ENCODE measurements at regions not wholly inside any gene's neighbourhood (a gene's known extent, or its start where the extent isn't known, plus 50 kb on each side); places are given as distances from the start of the nearest gene placed in this dataset.

DNA sequence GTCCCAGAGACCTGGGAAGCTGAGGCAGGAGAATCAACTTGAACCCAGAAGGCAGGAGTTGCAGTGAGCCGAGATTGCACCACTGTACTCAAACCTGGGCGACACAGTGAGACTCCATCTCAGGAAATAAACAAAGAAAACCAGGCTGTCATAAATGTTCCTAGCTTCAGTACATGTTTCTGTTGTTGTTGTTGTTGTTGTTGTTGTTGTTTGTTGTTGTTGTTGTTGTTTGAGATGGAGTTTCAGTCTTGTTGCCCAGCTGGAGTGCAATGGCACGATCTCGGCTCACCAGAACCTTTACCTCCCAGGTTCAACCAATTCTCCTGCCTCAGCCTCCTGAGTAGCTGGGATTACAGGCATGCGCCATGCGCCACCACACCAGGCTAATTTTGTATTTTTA is 452.5 kb downstream of the HS3ST3B1 start:
- TF ChIP-seq, protein P1, sequence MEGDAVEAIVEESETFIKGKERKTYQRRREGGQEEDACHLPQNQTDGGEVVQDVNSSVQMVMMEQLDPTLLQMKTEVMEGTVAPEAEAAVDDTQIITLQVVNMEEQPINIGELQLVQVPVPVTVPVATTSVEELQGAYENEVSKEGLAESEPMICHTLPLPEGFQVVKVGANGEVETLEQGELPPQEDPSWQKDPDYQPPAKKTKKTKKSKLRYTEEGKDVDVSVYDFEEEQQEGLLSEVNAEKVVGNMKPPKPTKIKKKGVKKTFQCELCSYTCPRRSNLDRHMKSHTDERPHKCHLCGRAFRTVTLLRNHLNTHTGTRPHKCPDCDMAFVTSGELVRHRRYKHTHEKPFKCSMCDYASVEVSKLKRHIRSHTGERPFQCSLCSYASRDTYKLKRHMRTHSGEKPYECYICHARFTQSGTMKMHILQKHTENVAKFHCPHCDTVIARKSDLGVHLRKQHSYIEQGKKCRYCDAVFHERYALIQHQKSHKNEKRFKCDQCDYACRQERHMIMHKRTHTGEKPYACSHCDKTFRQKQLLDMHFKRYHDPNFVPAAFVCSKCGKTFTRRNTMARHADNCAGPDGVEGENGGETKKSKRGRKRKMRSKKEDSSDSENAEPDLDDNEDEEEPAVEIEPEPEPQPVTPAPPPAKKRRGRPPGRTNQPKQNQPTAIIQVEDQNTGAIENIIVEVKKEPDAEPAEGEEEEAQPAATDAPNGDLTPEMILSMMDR (IDR thresholded peaks at IDR 0.05; ENCODE audit: extremely low read depth, low read depth, low read length): no peak
- Histone ChIP-seq H4K20me1 (ENCODE audit: insufficient read depth, low read length) (no peaks in the 10 kb centered on the region), H3K4me3 (ENCODE audit: insufficient read depth, low read length) (no peak overlapping the region), H3K4me1 (ENCODE audit: insufficient read depth, low read length) (peaks cover 6% of the 10 kb centered on the region), H3K27ac (ENCODE audit: low read depth, low read length) (no peak overlapping the region), H3K27me3 (ENCODE audit: insufficient read depth, low read length) (no peaks in the 10 kb centered on the region), H2AFZ (ENCODE audit: low read length) (no peak overlapping the region), H3K79me2 (ENCODE audit: insufficient read depth, low read length) (no peaks in the 10 kb centered on the region), H3K9me3 (ENCODE audit: low read depth, low read length) (no peaks in the 10 kb centered on the region), H3K4me2 (ENCODE audit: insufficient read depth, low read length) (no peak overlapping the region), H3K36me3 (ENCODE audit: insufficient read depth, low read length) (no peaks in the 10 kb centered on the region)
- no peak for DNase-seq (ENCODE audit: insufficient read length, low spot score, missing footprints)

DNA sequence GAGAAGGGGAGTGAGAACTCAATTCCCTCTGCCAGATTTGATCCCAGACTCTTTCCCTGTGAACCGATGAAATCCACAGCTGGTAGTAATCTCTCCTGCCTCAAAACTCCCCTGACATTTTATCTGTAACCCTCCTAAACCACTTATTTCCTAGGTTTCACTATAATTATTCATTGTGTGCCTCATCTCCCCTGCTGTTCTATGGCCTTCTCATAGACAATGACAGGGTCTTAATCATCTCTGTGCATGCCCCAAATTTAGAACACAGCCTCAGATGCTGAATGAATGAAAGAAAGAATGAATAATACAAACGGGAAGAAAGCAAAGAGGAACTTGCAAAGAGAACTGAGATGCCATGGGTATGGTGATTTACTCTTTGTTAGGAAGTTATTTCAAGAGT is 451.1 kb downstream of the HS3ST3B1 start:
- no peak for DNase-seq (ENCODE audit: insufficient read length, low spot score, missing footprints)
- Histone ChIP-seq H3K4me3 (ENCODE audit: insufficient read depth, low read length) (no peak overlapping the region), H3K27ac (ENCODE audit: low read depth, low read length) (no peak overlapping the region), H3K9me3 (ENCODE audit: low read depth, low read length) (no peaks in the 10 kb centered on the region), H3K27me3 (ENCODE audit: insufficient read depth, low read length) (no peaks in the 10 kb centered on the region), H3K36me3 (ENCODE audit: insufficient read depth, low read length) (no peaks in the 10 kb centered on the region), H3K4me1 (ENCODE audit: insufficient read depth, low read length) (peaks cover 11% of the 10 kb centered on the region), H3K4me2 (ENCODE audit: insufficient read depth, low read length) (no peak overlapping the region), H4K20me1 (ENCODE audit: insufficient read depth, low read length) (no peaks in the 10 kb centered on the region), H3K79me2 (ENCODE audit: insufficient read depth, low read length) (no peaks in the 10 kb centered on the region), H2AFZ (ENCODE audit: low read length) (no peak overlapping the region)
- TF ChIP-seq, protein P1 (IDR thresholded peaks at IDR 0.05; ENCODE audit: extremely low read depth, low read depth, low read length): no peak

DNA sequence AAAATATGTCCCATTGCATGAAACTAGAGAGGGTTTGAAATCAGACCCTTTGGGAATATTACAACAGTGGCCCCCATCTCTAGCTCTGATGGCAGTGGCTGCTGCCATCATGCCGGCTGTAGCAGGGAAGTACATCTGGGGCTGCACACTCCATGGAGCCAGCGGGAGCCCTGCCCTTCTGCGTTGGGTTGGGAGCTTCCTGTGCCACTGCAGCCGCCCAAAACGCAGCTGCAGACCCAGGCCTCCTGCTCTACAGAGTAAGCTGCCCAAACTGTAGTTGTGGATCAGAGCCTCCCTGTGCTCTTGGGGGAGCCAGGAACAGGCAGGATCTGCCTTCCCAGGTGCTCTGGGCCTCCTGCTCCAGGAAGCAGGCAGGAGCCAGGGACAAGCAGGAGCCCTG is 450.0 kb downstream of the HS3ST3B1 start:
- H2AFZ ChIP-seq (ENCODE audit: low read length): no peak overlapping the region
- no peaks in the 10 kb centered on the region for H3K79me2 ChIP-seq (ENCODE audit: insufficient read depth, low read length)
- no peaks in the 10 kb centered on the region for H3K36me3 ChIP-seq (ENCODE audit: insufficient read depth, low read length)
- peaks cover 15% of the 10 kb centered on the region for H3K4me1 ChIP-seq (ENCODE audit: insufficient read depth, low read length)
- H4K20me1 ChIP-seq (ENCODE audit: insufficient read depth, low read length): no peaks in the 10 kb centered on the region
- H3K27ac ChIP-seq (ENCODE audit: low read depth, low read length): no peak overlapping the region
- H3K27me3 ChIP-seq (ENCODE audit: insufficient read depth, low read length): no peaks in the 10 kb centered on the region
- H3K9me3 ChIP-seq (ENCODE audit: low read depth, low read length): no peaks in the 10 kb centered on the region
- TF ChIP-seq, protein P1 (IDR thresholded peaks at IDR 0.05; ENCODE audit: extremely low read depth, low read depth, low read length): no peak
- no peak overlapping the region for H3K4me3 ChIP-seq (ENCODE audit: insufficient read depth, low read length)
- no peak overlapping the region for H3K4me2 ChIP-seq (ENCODE audit: insufficient read depth, low read length)
- DNase-seq (ENCODE audit: insufficient read length, low spot score, missing footprints): no peak

DNA sequence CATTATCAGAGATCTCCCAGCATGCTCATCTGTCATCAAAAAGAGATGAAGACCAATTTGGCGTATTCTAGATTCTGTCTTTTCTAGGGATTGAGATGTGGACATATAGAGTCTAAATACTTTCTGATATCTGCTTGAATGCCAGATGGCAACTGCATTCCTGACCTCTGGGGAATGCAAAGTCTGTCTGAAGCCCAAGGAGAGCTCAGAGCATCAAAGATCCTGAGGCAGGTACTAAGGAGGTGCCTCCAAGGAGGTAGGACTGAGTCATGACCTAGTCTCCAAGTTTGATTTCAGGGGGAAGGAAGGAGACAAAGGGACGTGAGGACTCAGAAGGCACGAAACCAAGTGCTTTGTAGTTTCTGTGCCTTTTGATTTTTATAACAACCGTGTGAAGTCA is 448.4 kb downstream of the HS3ST3B1 start:
- Histone ChIP-seq H3K36me3 (ENCODE audit: insufficient read depth, low read length) (no peaks in the 10 kb centered on the region), H3K27me3 (ENCODE audit: insufficient read depth, low read length) (no peaks in the 10 kb centered on the region), H3K4me2 (ENCODE audit: insufficient read depth, low read length) (no peak overlapping the region), H4K20me1 (ENCODE audit: insufficient read depth, low read length) (no peaks in the 10 kb centered on the region), H3K27ac (ENCODE audit: low read depth, low read length) (no peak overlapping the region), H2AFZ (ENCODE audit: low read length) (no peak overlapping the region), H3K4me1 (ENCODE audit: insufficient read depth, low read length) (peaks cover 24% of the 10 kb centered on the region), H3K9me3 (ENCODE audit: low read depth, low read length) (no peaks in the 10 kb centered on the region), H3K79me2 (ENCODE audit: insufficient read depth, low read length) (no peaks in the 10 kb centered on the region), H3K4me3 (ENCODE audit: insufficient read depth, low read length) (no peak overlapping the region)
- DNase-seq (ENCODE audit: insufficient read length, low spot score, missing footprints): no peak
- TF ChIP-seq, protein P1 (IDR thresholded peaks at IDR 0.05; ENCODE audit: extremely low read depth, low read depth, low read length): no peak
